ENCODE measurements at regions not wholly inside any gene's neighbourhood (a gene's known extent, or its start where the extent isn't known, plus 50 kb on each side); places are given as distances from the start of the nearest gene placed in this dataset.
"Not testable (repeated sequence)": the region's sequence is repeated elsewhere in the genome, so short reads cannot be mapped to it uniquely, and the experiment has no call there.

GRCh38 chr7:68807666-68808065, 790.6 kb upstream of the AUTS2 start:
- Mint-ChIP-seq H3K4me1 (no peaks in the 10 kb centered on the region), H3K36me3 (no peaks in the 10 kb centered on the region), H3K27me3 (peaks cover 7% of the 10 kb centered on the region), H3K27ac (no peak overlapping the region), H3K4me3 (no peak overlapping the region), H3K9me3 (peaks cover 11% of the 10 kb centered on the region)
- no peak for ATAC-seq

GRCh38 chr7:68813551-68814080, 784.7 kb upstream of the AUTS2 start:
- Mint-ChIP-seq H3K4me3 (no peak overlapping the region), H3K36me3 (no peaks in the 10 kb centered on the region), H3K27me3 (peaks cover 9% of the 10 kb centered on the region), H3K9me3 (peaks cover 15% of the 10 kb centered on the region), H3K4me1 (no peaks in the 10 kb centered on the region), H3K27ac (no peak overlapping the region)
- no peak for ATAC-seq

- no peaks in the 10 kb centered on the region for H3K36me3 Mint-ChIP-seq
- H3K4me3 Mint-ChIP-seq: no peak overlapping the region
- H3K9me3 Mint-ChIP-seq: peaks cover 12% of the 10 kb centered on the region
- no peak for ATAC-seq
- H3K27ac Mint-ChIP-seq: no peak overlapping the region
- peaks cover 9% of the 10 kb centered on the region for H3K27me3 Mint-ChIP-seq
- no peaks in the 10 kb centered on the region for H3K4me1 Mint-ChIP-seq
These were observed 781.8 kb upstream of the AUTS2 start for GRCh38 chr7:68816491-68816890.

- H3K27ac Mint-ChIP-seq: no peak overlapping the region
- peaks cover 12% of the 10 kb centered on the region for H3K9me3 Mint-ChIP-seq
- no peak overlapping the region for H3K4me3 Mint-ChIP-seq
- H3K27me3 Mint-ChIP-seq: peaks cover 9% of the 10 kb centered on the region
- ATAC-seq: no peak
- no peaks in the 10 kb centered on the region for H3K36me3 Mint-ChIP-seq
- no peaks in the 10 kb centered on the region for H3K4me1 Mint-ChIP-seq
These were observed 778.0 kb upstream of the AUTS2 start for GRCh38 chr7:68820321-68820720.

- Mint-ChIP-seq H3K4me3 (no peak overlapping the region), H3K27ac (no peak overlapping the region), H3K27me3 (no peaks in the 10 kb centered on the region), H3K36me3 (no peaks in the 10 kb centered on the region), H3K9me3 (peaks cover 12% of the 10 kb centered on the region), H3K4me1 (no peaks in the 10 kb centered on the region)
- no peak for ATAC-seq
These were observed 776.4 kb upstream of the AUTS2 start for GRCh38 chr7:68821846-68822245.

DNA sequence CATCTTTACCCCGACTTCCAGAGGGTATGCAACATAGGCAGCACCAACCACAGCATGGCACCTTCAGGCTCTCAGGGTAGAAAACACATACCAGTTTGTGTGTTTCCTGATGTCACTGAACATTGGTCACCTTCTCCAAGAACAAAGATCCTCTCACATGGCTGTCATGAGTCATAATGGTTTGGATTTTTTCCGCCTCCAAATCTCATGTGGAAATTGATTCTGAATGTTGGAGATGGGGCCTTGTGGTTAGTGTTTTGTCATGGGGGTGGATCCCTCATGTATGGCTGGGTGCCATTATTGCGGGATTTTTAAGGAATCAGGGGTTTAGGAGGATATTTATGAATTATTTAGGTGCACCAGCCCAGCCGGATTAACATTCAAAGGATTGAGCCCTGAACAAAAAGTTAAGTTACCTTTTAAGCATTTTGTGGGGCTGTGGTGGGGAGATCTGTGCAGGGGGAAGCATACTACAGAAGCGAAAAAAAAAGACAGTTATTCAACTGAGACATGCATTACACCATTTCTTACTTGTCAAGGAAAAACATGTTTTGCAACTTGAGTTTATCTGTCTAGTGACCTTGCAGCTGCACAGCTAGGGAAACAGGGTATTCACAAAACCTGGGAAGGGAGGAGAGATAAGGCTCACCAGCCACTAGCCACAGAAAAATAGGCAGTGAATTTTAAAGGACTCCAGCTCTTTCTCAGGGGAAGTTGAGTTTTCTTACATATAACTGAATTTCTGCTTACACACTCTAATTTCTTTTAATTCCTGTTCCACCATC, 774.1 kb upstream of the AUTS2 start:
- Mint-ChIP-seq H3K36me3 (no peaks in the 10 kb centered on the region), H3K9me3 (peaks cover 9% of the 10 kb centered on the region), H3K4me3 (no peak overlapping the region), H3K27me3 (no peaks in the 10 kb centered on the region), H3K4me1 (no peaks in the 10 kb centered on the region), H3K27ac (no peak overlapping the region)
- no peak for ATAC-seq

GRCh38 chr7:68828575-68828974, 769.7 kb upstream of the AUTS2 start:
- no peaks in the 10 kb centered on the region for H3K27me3 Mint-ChIP-seq
- H3K9me3 Mint-ChIP-seq: peaks cover 14% of the 10 kb centered on the region
- H3K27ac Mint-ChIP-seq: no peak overlapping the region

DNA sequence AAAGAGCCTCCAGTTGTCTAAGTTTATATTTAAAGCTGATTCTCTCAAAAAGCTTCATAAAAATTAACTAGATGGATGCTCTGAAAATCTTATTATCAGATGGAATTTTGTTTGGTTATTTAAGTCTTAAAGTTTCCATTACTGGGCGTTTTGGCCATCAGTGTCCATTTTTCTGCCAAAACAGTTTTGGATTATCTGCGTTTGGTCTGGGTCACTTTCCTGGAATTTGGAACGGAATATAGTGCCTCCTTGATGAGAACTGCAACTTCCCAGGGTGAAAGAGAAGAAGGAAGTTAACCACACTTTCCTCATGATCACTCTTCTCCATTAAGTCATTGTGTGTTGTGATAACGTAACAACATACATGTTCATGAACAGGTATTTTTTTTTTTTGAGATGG, 764.9 kb upstream of the AUTS2 start:
- Mint-ChIP-seq H3K4me3 (no peak overlapping the region), H3K9me3 (peaks cover 5% of the 10 kb centered on the region), H3K36me3 (no peaks in the 10 kb centered on the region), H3K27me3 (no peaks in the 10 kb centered on the region), H3K4me1 (no peaks in the 10 kb centered on the region), H3K27ac (no peak overlapping the region)
- no peak for ATAC-seq

More at GRCh38 chr7:68828575-68828974, 769.7 kb upstream of the AUTS2 start:
- H3K4me3 Mint-ChIP-seq: no peak overlapping the region
- no peaks in the 10 kb centered on the region for H3K36me3 Mint-ChIP-seq
- ATAC-seq: no peak
- no peaks in the 10 kb centered on the region for H3K4me1 Mint-ChIP-seq

DNA sequence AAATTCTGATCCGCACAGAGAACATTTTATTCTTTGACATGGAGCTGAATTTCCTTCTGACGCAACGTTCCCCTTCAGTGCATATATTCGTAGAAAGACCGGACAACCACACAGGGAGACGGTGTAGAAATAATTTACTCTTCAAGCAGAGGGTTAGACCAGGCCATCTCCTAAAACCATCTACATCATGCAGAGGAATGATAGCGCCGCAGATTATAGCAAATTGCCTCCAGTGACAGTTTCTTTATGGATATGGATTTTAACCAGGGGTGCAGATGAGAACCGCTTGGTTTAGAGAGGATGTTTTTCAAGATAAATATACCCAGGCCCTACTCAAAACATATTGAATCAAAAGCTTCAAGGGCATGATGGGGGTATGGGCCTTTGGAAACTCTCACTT, 759.3 kb upstream of the AUTS2 start:
- H3K4me3 Mint-ChIP-seq: no peak overlapping the region
- ATAC-seq: no peak
- no peaks in the 10 kb centered on the region for H3K27me3 Mint-ChIP-seq
- no peaks in the 10 kb centered on the region for H3K4me1 Mint-ChIP-seq
- no peaks in the 10 kb centered on the region for H3K36me3 Mint-ChIP-seq
- no peak overlapping the region for H3K27ac Mint-ChIP-seq
- no peaks in the 10 kb centered on the region for H3K9me3 Mint-ChIP-seq

GRCh38 chr7:68840991-68841390, 757.3 kb upstream of the AUTS2 start:
- Mint-ChIP-seq H3K4me1 (no peaks in the 10 kb centered on the region), H3K27ac (no peak overlapping the region), H3K27me3 (no peaks in the 10 kb centered on the region), H3K4me3 (no peak overlapping the region), H3K36me3 (no peaks in the 10 kb centered on the region), H3K9me3 (no peaks in the 10 kb centered on the region)
- no peak for ATAC-seq

DNA sequence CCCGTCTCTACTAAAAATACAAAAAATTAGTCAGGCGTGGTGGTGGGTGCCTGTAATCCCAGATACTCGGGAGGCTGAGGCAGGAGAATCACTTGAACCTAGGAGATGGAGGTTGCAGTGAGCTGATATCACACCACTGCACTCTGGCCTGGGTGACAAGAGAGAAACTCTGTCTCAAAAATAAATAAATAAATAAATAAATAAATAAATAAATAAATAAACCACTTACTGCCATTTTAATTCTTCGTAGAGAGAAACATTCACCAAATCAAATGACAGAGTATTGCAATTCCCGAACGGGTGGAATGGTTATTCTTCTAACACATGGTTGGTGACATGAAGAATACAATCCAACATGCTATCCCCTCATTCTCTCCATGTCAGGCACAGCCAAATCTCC, 754.3 kb upstream of the AUTS2 start:
- H3K27me3 Mint-ChIP-seq, ATAC-seq, H3K9me3 Mint-ChIP-seq, H3K36me3 Mint-ChIP-seq, H3K4me3 Mint-ChIP-seq, H3K4me1 Mint-ChIP-seq, H3K27ac Mint-ChIP-seq: not testable (repeated sequence)

DNA sequence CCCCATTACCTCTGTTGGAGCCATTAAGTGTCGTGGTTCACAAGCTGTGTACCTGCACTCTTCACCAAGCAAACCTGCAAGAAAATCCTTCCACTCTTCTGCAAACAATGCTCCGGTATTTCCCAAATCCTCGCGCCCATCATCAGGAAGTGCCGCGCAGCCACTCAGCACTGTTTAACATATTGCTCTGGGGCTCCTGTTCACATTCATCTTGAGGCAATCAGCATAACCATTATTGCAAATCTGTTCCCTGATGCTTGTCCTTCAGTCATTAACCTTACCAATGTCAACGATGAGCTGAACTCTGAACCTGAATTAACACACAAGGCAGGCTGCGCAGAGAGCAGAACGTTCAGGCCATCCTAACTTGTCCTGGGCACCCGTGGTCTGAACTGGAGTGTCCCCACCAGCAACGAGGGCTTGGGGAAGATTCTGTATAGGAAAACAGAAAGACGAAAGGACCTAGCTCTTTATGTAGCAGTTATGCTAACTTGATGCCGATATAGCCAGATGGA, 751.4 kb upstream of the AUTS2 start:
- Mint-ChIP-seq H3K4me3 (no peak overlapping the region), H3K27me3 (no peaks in the 10 kb centered on the region), H3K9me3 (peaks cover 9% of the 10 kb centered on the region), H3K36me3 (no peaks in the 10 kb centered on the region), H3K27ac (no peak overlapping the region), H3K4me1 (no peaks in the 10 kb centered on the region)
- no peak for ATAC-seq

GRCh38 chr7:68853254-68853653, 745.0 kb upstream of the AUTS2 start:
- Mint-ChIP-seq H3K4me3 (no peak overlapping the region), H3K9me3 (peaks cover 2% of the 10 kb centered on the region), H3K4me1 (no peaks in the 10 kb centered on the region), H3K27me3 (no peaks in the 10 kb centered on the region), H3K27ac (no peak overlapping the region), H3K36me3 (no peaks in the 10 kb centered on the region)
- ATAC-seq: no peak

DNA sequence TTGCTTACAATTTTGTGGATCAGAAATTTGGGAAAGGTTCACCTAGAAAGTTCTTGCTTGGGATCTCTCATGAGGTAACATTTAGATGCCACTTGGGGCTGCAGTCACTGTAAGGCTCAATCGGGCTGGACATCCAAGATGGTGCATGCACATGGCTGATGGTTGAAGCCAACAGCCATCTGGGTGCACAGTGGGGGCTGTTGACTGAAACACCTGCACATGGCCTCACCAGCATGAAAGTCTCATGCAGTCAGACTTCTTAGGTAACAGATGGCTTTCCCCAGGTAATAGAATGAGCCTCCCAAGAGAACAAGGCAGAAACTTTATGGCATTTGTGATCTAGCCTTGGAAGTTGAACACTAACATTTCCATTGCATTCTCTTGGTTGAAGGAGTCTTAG, 740.7 kb upstream of the AUTS2 start:
- H3K27me3 Mint-ChIP-seq: no peaks in the 10 kb centered on the region
- no peaks in the 10 kb centered on the region for H3K4me1 Mint-ChIP-seq
- H3K36me3 Mint-ChIP-seq: no peaks in the 10 kb centered on the region
- no peak overlapping the region for H3K4me3 Mint-ChIP-seq
- no peaks in the 10 kb centered on the region for H3K9me3 Mint-ChIP-seq
- H3K27ac Mint-ChIP-seq: no peak overlapping the region
- no peak for ATAC-seq

GRCh38 chr7:68858497-68858896, 739.8 kb upstream of the AUTS2 start:
- H3K27ac Mint-ChIP-seq: no peak overlapping the region
- H3K4me1 Mint-ChIP-seq: no peaks in the 10 kb centered on the region
- H3K27me3 Mint-ChIP-seq: no peaks in the 10 kb centered on the region
- H3K9me3 Mint-ChIP-seq: no peaks in the 10 kb centered on the region
- H3K4me3 Mint-ChIP-seq: no peak overlapping the region
- no peaks in the 10 kb centered on the region for H3K36me3 Mint-ChIP-seq
- ATAC-seq: no peak

DNA sequence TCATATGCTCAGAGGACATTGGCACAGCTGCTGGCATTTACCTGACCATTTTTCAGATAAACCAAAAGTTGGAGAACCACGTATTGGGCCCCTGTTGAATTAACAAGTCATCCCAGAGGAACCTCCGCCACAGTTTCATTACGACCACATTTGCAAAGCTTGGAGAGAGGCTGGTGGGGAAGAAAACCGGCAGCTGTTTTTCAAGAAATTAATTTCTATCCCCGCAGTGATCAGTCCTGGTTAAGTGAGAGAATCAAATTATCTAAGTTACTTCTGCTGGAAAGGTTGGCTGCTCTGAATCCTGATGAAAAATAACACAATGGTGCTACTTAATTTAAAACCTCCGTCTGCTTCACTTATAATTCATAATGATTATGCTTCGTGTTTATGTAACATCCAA, 737.1 kb upstream of the AUTS2 start:
- Mint-ChIP-seq H3K36me3 (no peaks in the 10 kb centered on the region), H3K27me3 (no peaks in the 10 kb centered on the region), H3K4me3 (no peak overlapping the region), H3K27ac (no peak overlapping the region), H3K4me1 (no peaks in the 10 kb centered on the region), H3K9me3 (no peaks in the 10 kb centered on the region)
- no peak for ATAC-seq

Data from stimulated activated memory B cell treated with anti-CD40 and anti-IgM and Interleukin-4, amounts not matched to agents 10 μg/mL and 1 μg/mL and 100 μg/mL, for 72 hours (primary cell).